GM12878 (cell line): ENCODE measurements at regions not wholly inside any gene's neighbourhood (a gene's known extent, or its start where the extent isn't known, plus 50 kb on each side); places are given as distances from the start of the nearest gene placed in this dataset. TPM values are rescaled to one million over a fixed set of nuclear protein-coding genes. Genes with fewer than 3 reads are reported as not detected.

ENCODE experiments used
- small RNA-seq: library from RNA; depleted of rRNA; stranded (forward); fragments of <200 nt; gene quantifications from one replicate; pipeline ENCODE3, GENCODE V24; 2014

Small RNAs in the stretch of these regions (small RNA-seq; reads per million reads assigned to genes)
- gene AC044792.1: not detected
